H54 (cell line): ENCODE measurements at regions not wholly inside any gene's neighbourhood (a gene's known extent, or its start where the extent isn't known, plus 50 kb on each side); places are given as distances from the start of the nearest gene placed in this dataset.
"Not testable (repeated sequence)": the region's sequence is repeated elsewhere in the genome, so short reads cannot be mapped to it uniquely, and the experiment has no call there.

Source experiments
- DNase-seq: peaks from one replicate; pipeline ENCODE4 v3.0.0; 2011; ENCODE audit warnings: low spot score, mixed read lengths; ENCODE audit not compliant: insufficient read length
- FAIRE-seq: peaks from 3 replicates; lab custom pipeline; 2011; peaks lifted over from hg19 to GRCh38; lab: Jason Lieb, UNC
- POLR2A ChIP-seq: IDR thresholded peaks from 2 replicates; pipeline ENCODE4 v1.6.1; 2011; ENCODE audit warnings: low read depth, mild to moderate bottlenecking, low read length

GRCh38 chr21:27953340-27954045, 986.6 kb upstream of the ADAMTS5 start:
- DNase-seq: no peak
- FAIRE-seq: no peak
- TF ChIP-seq POLR2A: no peak

- not testable (repeated sequence) for DNase-seq
- FAIRE-seq: peak; percentile 62
Measured at GRCh38 chr21:27949093-27949492, 982.2 kb upstream of the ADAMTS5 start.

- not testable (repeated sequence) for FAIRE-seq
Measured at GRCh38 chr21:27930108-27930767, 963.4 kb upstream of the ADAMTS5 start.

GRCh38 chr21:27929179-27929578, 962.3 kb upstream of the ADAMTS5 start:
- FAIRE-seq: peak; percentile 66

More at GRCh38 chr21:27930108-27930767, 963.4 kb upstream of the ADAMTS5 start:
- DNase-seq: not testable (repeated sequence)

GRCh38 chr21:27928534-27929115, 961.7 kb upstream of the ADAMTS5 start:
- peak; percentile 8 for DNase-seq
- peak; percentile 93 for FAIRE-seq

More at GRCh38 chr21:27929179-27929578, 962.3 kb upstream of the ADAMTS5 start:
- not testable (repeated sequence) for DNase-seq

- not testable (repeated sequence) for DNase-seq
- FAIRE-seq: peak; percentile 20
Measured at GRCh38 chr21:27921421-27921820, 954.5 kb upstream of the ADAMTS5 start.

- not testable (repeated sequence) for DNase-seq, FAIRE-seq
Measured at GRCh38 chr21:27917966-27918365, 951.1 kb upstream of the ADAMTS5 start.

- not testable (repeated sequence) for DNase-seq, FAIRE-seq
Measured at GRCh38 chr21:27916326-27916725, 949.4 kb upstream of the ADAMTS5 start.

GRCh38 chr21:27912133-27912532, 945.2 kb upstream of the ADAMTS5 start:
- DNase-seq, FAIRE-seq: not testable (repeated sequence)

GRCh38 chr21:27909487-27909886, 942.6 kb upstream of the ADAMTS5 start:
- not testable (repeated sequence) for FAIRE-seq, DNase-seq

GRCh38 chr21:27908816-27909215, 941.9 kb upstream of the ADAMTS5 start:
- DNase-seq, FAIRE-seq: not testable (repeated sequence)

- DNase-seq, FAIRE-seq: not testable (repeated sequence)
Measured at GRCh38 chr21:27902904-27903303, 936.0 kb upstream of the ADAMTS5 start.

GRCh38 chr21:27893619-27894018, 926.7 kb upstream of the ADAMTS5 start:
- DNase-seq, FAIRE-seq: not testable (repeated sequence)

- FAIRE-seq: peak; percentile 74
- DNase-seq: not testable (repeated sequence)
Measured at GRCh38 chr21:27891495-27891894, 924.6 kb upstream of the ADAMTS5 start.

GRCh38 chr21:27887808-27888455, 921.0 kb upstream of the ADAMTS5 start:
- FAIRE-seq, DNase-seq: not testable (repeated sequence)
